ENCODE measurements at regions not wholly inside any gene's neighbourhood (a gene's known extent, or its start where the extent isn't known, plus 50 kb on each side); places are given as distances from the start of the nearest gene placed in this dataset.

- H3K4me3 Mint-ChIP-seq: no peak overlapping the region
- Histone ChIP-seq H3K9me3 (ENCODE audit: control insufficient read depth in 1 of 2, low read length in 2 of 2) (no peaks in the 10 kb centered on the region), H3K4me3 (ENCODE audit: low read length in 2 of 2) (no peak overlapping the region), H3K27me3 (ENCODE audit: insufficient read depth, low read length) (no peaks in the 10 kb centered on the region), H3K4me1 (ENCODE audit: insufficient read depth, low read length) (no peaks in the 10 kb centered on the region), H3K27ac (ENCODE audit: low read depth, low read length) (no peak overlapping the region), H3K36me3 (ENCODE audit: insufficient read depth, low read length) (no peaks in the 10 kb centered on the region)
- peaks cover 4 to 5% of the 10 kb centered on the region in 2 donors for H3K27me3 Mint-ChIP-seq
- ChIA-PET POLR2A (ENCODE audit: partially characterized antibody) (no interaction called here), CTCF (ENCODE audit: partially characterized antibody) (no interaction called here)
- no peaks in the 10 kb centered on the region for H3K36me3 Mint-ChIP-seq
- no peak overlapping the region for H3K27ac Mint-ChIP-seq
- H3K9me3 Mint-ChIP-seq: peaks cover 6 to 27% (median 16%) of the 10 kb centered on the region in 8 donors
- no peak for DNase-seq
- intact Hi-C loops (cut with micrococcal nuclease): no loop called here
- no peaks in the 10 kb centered on the region for H3K4me1 Mint-ChIP-seq
Observed at GRCh38 chr6:88287696-88288095, 121.5 kb upstream of the CNR1 start.

GRCh38 chr6:88276331-88276730, 110.2 kb upstream of the CNR1 start:
- ChIA-PET CTCF (ENCODE audit: partially characterized antibody) (no interaction called here), POLR2A (ENCODE audit: partially characterized antibody) (no interaction called here)
- Mint-ChIP-seq H3K36me3 (no peaks in the 10 kb centered on the region), H3K27me3 (no peaks in the 10 kb centered on the region), H3K9me3 (peaks cover 0 to 2% (median 0%) of the 10 kb centered on the region in 8 donors), H3K4me3 (no peak overlapping the region), H3K4me1 (no peaks in the 10 kb centered on the region), H3K27ac (no peak overlapping the region)
- Histone ChIP-seq H3K27ac (ENCODE audit: low read depth, low read length) (no peak overlapping the region), H3K36me3 (ENCODE audit: insufficient read depth, low read length) (no peaks in the 10 kb centered on the region), H3K4me3 (ENCODE audit: low read length in 2 of 2) (no peak overlapping the region), H3K9me3 (ENCODE audit: control insufficient read depth in 1 of 2, low read length in 2 of 2) (no peaks in the 10 kb centered on the region), H3K27me3 (ENCODE audit: insufficient read depth, low read length) (no peaks in the 10 kb centered on the region), H3K4me1 (ENCODE audit: insufficient read depth, low read length) (no peaks in the 10 kb centered on the region)
- DNase-seq: no peak
- intact Hi-C loops (cut with micrococcal nuclease): no loop called here

- Histone ChIP-seq H3K4me1 (ENCODE audit: insufficient read depth, low read length) (no peaks in the 10 kb centered on the region), H3K27ac (ENCODE audit: low read depth, low read length) (no peak overlapping the region), H3K27me3 (ENCODE audit: insufficient read depth, low read length) (no peaks in the 10 kb centered on the region), H3K36me3 (ENCODE audit: insufficient read depth, low read length) (no peaks in the 10 kb centered on the region), H3K9me3 (ENCODE audit: control insufficient read depth in 1 of 2, low read length in 2 of 2) (no peaks in the 10 kb centered on the region), H3K4me3 (ENCODE audit: low read length in 2 of 2) (no peak overlapping the region)
- Mint-ChIP-seq H3K36me3 (no peaks in the 10 kb centered on the region), H3K27ac (no peak overlapping the region), H3K4me1 (no peaks in the 10 kb centered on the region), H3K4me3 (no peak overlapping the region), H3K9me3 (no peaks in the 10 kb centered on the region), H3K27me3 (peaks cover 0 to 7% of the 10 kb centered on the region in 2 donors)
- POLR2A ChIA-PET (ENCODE audit: partially characterized antibody): no interaction called here
- intact Hi-C loops (cut with micrococcal nuclease): no loop called here
- CTCF ChIA-PET (ENCODE audit: partially characterized antibody): no interaction called here
- DNase-seq: no peak
Observed at GRCh38 chr6:88268508-88268907, 102.4 kb upstream of the CNR1 start.

- no peak overlapping the region for H3K4me3 Mint-ChIP-seq
- no peak overlapping the region for H3K27ac Mint-ChIP-seq
- H3K9me3 Mint-ChIP-seq: peaks cover 0 to 2% (median 0%) of the 10 kb centered on the region in 8 donors
- Histone ChIP-seq H3K27me3 (ENCODE audit: insufficient read depth, low read length) (no peaks in the 10 kb centered on the region), H3K4me1 (ENCODE audit: insufficient read depth, low read length) (no peaks in the 10 kb centered on the region), H3K36me3 (ENCODE audit: insufficient read depth, low read length) (no peaks in the 10 kb centered on the region), H3K9me3 (ENCODE audit: control insufficient read depth in 1 of 2, low read length in 2 of 2) (no peaks in the 10 kb centered on the region), H3K27ac (ENCODE audit: low read depth, low read length) (no peak overlapping the region), H3K4me3 (ENCODE audit: low read length in 2 of 2) (no peak overlapping the region)
- H3K36me3 Mint-ChIP-seq: no peaks in the 10 kb centered on the region
- intact Hi-C loops (cut with micrococcal nuclease): no loop called here
- ChIA-PET POLR2A (ENCODE audit: partially characterized antibody) (no interaction called here), CTCF (ENCODE audit: partially characterized antibody) (no interaction called here)
- no peak for DNase-seq
- peaks cover 1 to 9% of the 10 kb centered on the region in 2 donors for H3K27me3 Mint-ChIP-seq
- no peaks in the 10 kb centered on the region for H3K4me1 Mint-ChIP-seq
Observed at GRCh38 chr6:88266126-88266525, 100.0 kb upstream of the CNR1 start.

- no peaks in the 10 kb centered on the region for H3K36me3 ChIP-seq (ENCODE audit: insufficient read depth, low read length)
- H3K4me1 Mint-ChIP-seq: no peaks in the 10 kb centered on the region
- no peaks in the 10 kb centered on the region for H3K4me1 ChIP-seq (ENCODE audit: insufficient read depth, low read length)
- peaks cover 1 to 9% of the 10 kb centered on the region in 2 donors for H3K27me3 Mint-ChIP-seq
- ChIA-PET POLR2A (ENCODE audit: partially characterized antibody) (no interaction called here), CTCF (ENCODE audit: partially characterized antibody) (no interaction called here)
- H3K9me3 Mint-ChIP-seq: peaks cover 0 to 2% (median 0%) of the 10 kb centered on the region in 8 donors
- H3K4me3 Mint-ChIP-seq: no peak overlapping the region
- DNase-seq: no peak
- H3K9me3 ChIP-seq (ENCODE audit: control insufficient read depth in 1 of 2, low read length in 2 of 2): no peaks in the 10 kb centered on the region
- no peak overlapping the region for H3K27ac Mint-ChIP-seq
- no peak overlapping the region for H3K4me3 ChIP-seq (ENCODE audit: low read length in 2 of 2)
- H3K27ac ChIP-seq (ENCODE audit: low read depth, low read length): no peak overlapping the region
- intact Hi-C loops (cut with micrococcal nuclease): no loop called here
- H3K27me3 ChIP-seq (ENCODE audit: insufficient read depth, low read length): no peaks in the 10 kb centered on the region
- no peaks in the 10 kb centered on the region for H3K36me3 Mint-ChIP-seq
Observed at GRCh38 chr6:88263591-88263990, 97.4 kb upstream of the CNR1 start.

GRCh38 chr6:88262332-88262731, 96.2 kb upstream of the CNR1 start:
- intact Hi-C loops (cut with micrococcal nuclease): no loop called here
- peaks cover 0 to 2% (median 0%) of the 10 kb centered on the region in 8 donors for H3K9me3 Mint-ChIP-seq
- H3K27ac Mint-ChIP-seq: no peak overlapping the region
- H3K4me3 Mint-ChIP-seq: no peak overlapping the region
- POLR2A ChIA-PET (ENCODE audit: partially characterized antibody): no interaction called here
- Histone ChIP-seq H3K4me1 (ENCODE audit: insufficient read depth, low read length) (no peaks in the 10 kb centered on the region), H3K9me3 (ENCODE audit: control insufficient read depth in 1 of 2, low read length in 2 of 2) (no peaks in the 10 kb centered on the region), H3K27me3 (ENCODE audit: insufficient read depth, low read length) (no peaks in the 10 kb centered on the region), H3K27ac (ENCODE audit: low read depth, low read length) (no peak overlapping the region), H3K4me3 (ENCODE audit: low read length in 2 of 2) (no peak overlapping the region), H3K36me3 (ENCODE audit: insufficient read depth, low read length) (no peaks in the 10 kb centered on the region)
- peaks cover 1 to 9% of the 10 kb centered on the region in 2 donors for H3K27me3 Mint-ChIP-seq
- CTCF ChIA-PET (ENCODE audit: partially characterized antibody): no interaction called here
- no peak for DNase-seq
- H3K36me3 Mint-ChIP-seq: no peaks in the 10 kb centered on the region
- no peaks in the 10 kb centered on the region for H3K4me1 Mint-ChIP-seq

GRCh38 chr6:88251301-88251700, 85.2 kb upstream of the CNR1 start:
- Histone ChIP-seq H3K4me3 (ENCODE audit: low read length in 2 of 2) (no peak overlapping the region), H3K36me3 (ENCODE audit: insufficient read depth, low read length) (no peaks in the 10 kb centered on the region), H3K27me3 (ENCODE audit: insufficient read depth, low read length) (peaks cover 4% of the 10 kb centered on the region), H3K9me3 (ENCODE audit: control insufficient read depth in 1 of 2, low read length in 2 of 2) (no peaks in the 10 kb centered on the region), H3K4me1 (ENCODE audit: insufficient read depth, low read length) (no peaks in the 10 kb centered on the region), H3K27ac (ENCODE audit: low read depth, low read length) (no peak overlapping the region)
- intact Hi-C loops (cut with micrococcal nuclease): no loop called here
- H3K4me1 Mint-ChIP-seq: no peaks in the 10 kb centered on the region
- peaks cover 2 to 3% of the 10 kb centered on the region in 2 donors for H3K27me3 Mint-ChIP-seq
- no peak overlapping the region for H3K4me3 Mint-ChIP-seq
- peaks cover 5 to 27% (median 9%) of the 10 kb centered on the region in 8 donors for H3K9me3 Mint-ChIP-seq
- H3K27ac Mint-ChIP-seq: no peak overlapping the region
- POLR2A ChIA-PET (ENCODE audit: partially characterized antibody): no interaction called here
- DNase-seq: no peak
- CTCF ChIA-PET (ENCODE audit: partially characterized antibody): no interaction called here
- no peaks in the 10 kb centered on the region for H3K36me3 Mint-ChIP-seq

- no peaks in the 10 kb centered on the region for H3K9me3 ChIP-seq (ENCODE audit: control insufficient read depth in 1 of 2, low read length in 2 of 2)
- Mint-ChIP-seq H3K4me1 (no peaks in the 10 kb centered on the region), H3K4me3 (no peak overlapping the region), H3K27me3 (peaks cover 2 to 3% of the 10 kb centered on the region in 2 donors), H3K36me3 (no peaks in the 10 kb centered on the region), H3K27ac (no peak overlapping the region), H3K9me3 (peaks cover 0 to 8% (median 3%) of the 10 kb centered on the region in 8 donors)
- ChIA-PET POLR2A (ENCODE audit: partially characterized antibody) (no interaction called here), CTCF (ENCODE audit: partially characterized antibody) (no interaction called here)
- H3K4me1 ChIP-seq (ENCODE audit: insufficient read depth, low read length): no peaks in the 10 kb centered on the region
- H3K4me3 ChIP-seq (ENCODE audit: low read length in 2 of 2): no peak overlapping the region
- peaks cover 4% of the 10 kb centered on the region for H3K27me3 ChIP-seq (ENCODE audit: insufficient read depth, low read length)
- DNase-seq: no peak
- intact Hi-C loops (cut with micrococcal nuclease): no loop called here
- H3K36me3 ChIP-seq (ENCODE audit: insufficient read depth, low read length): no peaks in the 10 kb centered on the region
- no peak overlapping the region for H3K27ac ChIP-seq (ENCODE audit: low read depth, low read length)
Observed at GRCh38 chr6:88248709-88249321, 82.7 kb upstream of the CNR1 start.

Measured in CD4-positive, alpha-beta memory T cell (primary cell).